ENCODE measurements at regions not wholly inside any gene's neighbourhood (a gene's known extent, or its start where the extent isn't known, plus 50 kb on each side); places are given as distances from the start of the nearest gene placed in this dataset.

- no peak for DNase-seq (ENCODE audit: low spot score)
These were observed 56.3 kb upstream of the ECE1 start for GRCh38 chr1:21346365-21347071.

GRCh38 chr1:21344750-21345443 lies 54.6 kb upstream of the ECE1 start:
- DNase-seq (ENCODE audit: low spot score), result no peak

- no peak for DNase-seq (ENCODE audit: low spot score)
These were observed 54.0 kb upstream of the ECE1 start for GRCh38 chr1:21344098-21344749.

- no peak for DNase-seq (ENCODE audit: low spot score)
These were observed 52.9 kb upstream of the ECE1 start for GRCh38 chr1:21342961-21343838.

- DNase-seq (ENCODE audit: low spot score), result no peak
These were observed 51.3 kb upstream of the ECE1 start for GRCh38 chr1:21341517-21342078.

GRCh38 chr1:21341022-21341421 lies 50.8 kb upstream of the ECE1 start:
- no peak for DNase-seq (ENCODE audit: low spot score)

GRCh38 chr1:21340230-21340945 lies 50.1 kb upstream of the ECE1 start:
- peak; percentile 46 for DNase-seq (ENCODE audit: low spot score)

Data from HT-29 (cell line).